ENCODE measurements at regions not wholly inside any gene's neighbourhood (a gene's known extent, or its start where the extent isn't known, plus 50 kb on each side); places are given as distances from the start of the nearest gene placed in this dataset.

DNA sequence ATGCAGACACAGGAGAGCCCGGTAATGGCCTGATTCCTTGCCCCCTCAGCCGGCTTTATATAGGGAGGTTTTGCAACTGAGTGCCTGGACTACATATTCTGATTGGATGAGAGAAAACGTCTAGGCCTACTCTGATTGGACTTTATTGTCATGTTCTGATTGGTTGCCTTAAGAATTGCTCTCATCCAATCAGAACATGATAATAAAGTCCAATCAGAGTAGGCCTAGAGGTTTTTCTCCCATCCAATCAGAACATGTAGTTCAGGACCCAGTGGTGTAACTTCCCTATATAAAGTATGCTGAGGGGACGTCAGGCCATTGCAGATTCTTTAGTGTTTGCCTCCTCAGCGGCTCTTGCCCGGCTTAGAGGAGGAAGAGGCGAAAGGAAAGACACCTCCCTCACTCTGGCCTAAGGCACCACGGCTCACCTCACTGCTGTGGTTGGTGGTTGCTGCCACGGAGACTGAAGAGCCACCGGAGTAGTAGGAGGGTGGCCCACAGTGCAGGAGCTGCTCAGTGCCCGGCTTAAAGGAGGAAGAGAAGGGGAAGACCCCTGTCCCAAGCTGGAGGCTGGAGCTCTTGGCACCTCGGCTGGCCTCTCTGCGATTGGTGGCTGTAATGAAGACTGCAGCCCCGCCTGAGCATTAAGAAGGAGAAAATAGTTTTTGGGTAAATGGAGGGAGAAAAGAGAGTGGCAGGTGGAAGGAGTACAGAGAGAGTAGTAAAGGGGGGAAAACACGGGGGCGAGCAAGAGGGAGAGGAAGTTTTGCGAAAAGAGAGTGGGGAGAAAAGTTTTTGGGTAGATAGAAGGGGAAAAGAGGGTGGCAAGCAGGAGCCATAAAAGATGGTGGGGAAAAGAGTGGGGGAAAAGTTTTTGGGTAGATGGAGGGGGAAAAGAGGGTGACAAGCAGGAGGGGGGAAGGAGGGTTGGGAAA, 116.7 kb upstream of the SERPIND1 start:
- POLR2A ChIA-PET: interaction anchor here (0.6 kb wide), 1 partner anchor 24 kb away, joined by 3 read pairs; no protein-coding TSS in a partner anchor
- CTCF ChIA-PET: no interaction called here
- H3K4me3 ChIP-seq (ENCODE audit: low read depth, low read length): no peak overlapping the region

More for the DNA sequence above, 116.7 kb upstream of the SERPIND1 start:
- Histone ChIP-seq H3K27ac (ENCODE audit: extremely low read depth, low read depth, low read length) (no peak overlapping the region), H3K4me1 (ENCODE audit: control insufficient read depth, insufficient read depth, low read length) (no peaks in the 10 kb centered on the region), H3K36me3 (ENCODE audit: control insufficient read depth in 2 of 2, insufficient read depth in 1 of 2, low read length in 2 of 2) (no peaks in the 10 kb centered on the region), H3K9me3 (ENCODE audit: control insufficient read depth, insufficient read depth, low read depth, low read length) (no peaks in the 10 kb centered on the region)
- TF ChIP-seq ZNF350 (tag by site-specific recombination; IDR thresholded peaks at IDR 0.05) (no peak), ZFHX2 (tag by site-specific recombination; conservative IDR thresholded peaks at IDR 0.05) (no peak), KLF10 (tag by site-specific recombination; IDR thresholded peaks at IDR 0.05) (no peak), ZNF596 (tag by site-specific recombination; IDR thresholded peaks at IDR 0.05) (no peak), ZNF2 (tag by site-specific recombination; IDR thresholded peaks at IDR 0.05) (no peak), ZIC2 (tag by site-specific recombination; IDR thresholded peaks at IDR 0.05) (no peak), ZNF175 (tag by site-specific recombination; IDR thresholded peaks at IDR 0.05) (no peak), ZNF747 (tag by site-specific recombination; IDR thresholded peaks at IDR 0.05) (no peak), ZNF561 (tag by site-specific recombination; IDR thresholded peaks at IDR 0.05; ENCODE audit: borderline replicate concordance) (no peak), PRDM6 (tag by site-specific recombination; IDR thresholded peaks at IDR 0.05) (no peak), REST (tag by site-specific recombination; IDR thresholded peaks at IDR 0.05) (no peak), KLF7 (tag by site-specific recombination; IDR thresholded peaks at IDR 0.05; ENCODE audit: borderline replicate concordance) (no peak), ZBTB17 (tag by site-specific recombination; IDR thresholded peaks at IDR 0.05) (no peak), ZNF433 (tag by site-specific recombination; IDR thresholded peaks at IDR 0.05; ENCODE audit: low read depth) (no peak), ZBTB21 (tag by site-specific recombination; IDR thresholded peaks at IDR 0.05) (no peak), ZNF394 (tag by site-specific recombination; IDR thresholded peaks at IDR 0.05; ENCODE audit: borderline replicate concordance) (no peak), ZNF549 (tag by site-specific recombination; IDR thresholded peaks at IDR 0.05) (no peak)
- TF ChIP-seq, protein P1, sequence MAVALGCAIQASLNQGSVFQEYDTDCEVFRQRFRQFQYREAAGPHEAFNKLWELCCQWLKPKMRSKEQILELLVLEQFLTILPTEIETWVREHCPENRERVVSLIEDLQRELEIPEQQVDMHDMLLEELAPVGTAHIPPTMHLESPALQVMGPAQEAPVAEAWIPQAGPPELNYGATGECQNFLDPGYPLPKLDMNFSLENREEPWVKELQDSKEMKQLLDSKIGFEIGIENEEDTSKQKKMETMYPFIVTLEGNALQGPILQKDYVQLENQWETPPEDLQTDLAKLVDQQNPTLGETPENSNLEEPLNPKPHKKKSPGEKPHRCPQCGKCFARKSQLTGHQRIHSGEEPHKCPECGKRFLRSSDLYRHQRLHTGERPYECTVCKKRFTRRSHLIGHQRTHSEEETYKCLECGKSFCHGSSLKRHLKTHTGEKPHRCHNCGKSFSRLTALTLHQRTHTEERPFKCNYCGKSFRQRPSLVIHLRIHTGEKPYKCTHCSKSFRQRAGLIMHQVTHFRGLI (tag by site-specific recombination; IDR thresholded peaks at IDR 0.05): no peak

All from HEK293 (cell line).